ENCODE measurements at regions not wholly inside any gene's neighbourhood (a gene's known extent, or its start where the extent isn't known, plus 50 kb on each side); places are given as distances from the start of the nearest gene placed in this dataset.
"Not testable (repeated sequence)": the region's sequence is repeated elsewhere in the genome, so short reads cannot be mapped to it uniquely, and the experiment has no call there.

DNA sequence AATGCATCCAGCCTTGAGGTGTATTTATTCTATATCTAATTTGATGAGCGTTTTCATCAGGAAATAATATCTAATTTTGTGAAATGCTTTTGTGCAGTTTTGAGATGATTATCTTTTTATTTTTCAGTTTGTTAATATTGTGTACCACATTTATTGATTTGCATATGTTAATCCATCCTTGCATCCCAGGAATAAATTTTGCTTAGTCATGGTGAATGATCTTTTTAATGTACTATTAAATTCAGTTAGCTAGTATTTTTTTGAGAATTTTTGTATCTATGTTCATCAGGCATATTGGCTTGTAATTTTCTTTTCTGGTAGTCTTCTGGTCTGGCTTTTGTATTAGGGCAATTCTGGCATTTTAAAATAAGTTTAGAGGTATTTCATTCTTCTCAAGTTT, 697.5 kb upstream of the ADGRL4 start:
- no peak overlapping the region for H3K4me3 Mint-ChIP-seq
- ChIA-PET POLR2A (no interaction called here), CTCF (no interaction called here)
- H3K4me1 ChIP-seq (ENCODE audit: insufficient read depth, low read length): no peaks in the 10 kb centered on the region
- H3K27ac ChIP-seq (ENCODE audit: low read depth, low read length): no peak overlapping the region
- DNase-seq: no peak
- no peaks in the 10 kb centered on the region for H3K9me3 ChIP-seq (ENCODE audit: low read length)
- no peaks in the 10 kb centered on the region for H3K27me3 Mint-ChIP-seq
- no peaks in the 10 kb centered on the region for H3K4me1 Mint-ChIP-seq
- no peaks in the 10 kb centered on the region for H3K27me3 ChIP-seq (ENCODE audit: insufficient read depth, low read length, poor library complexity, severe bottlenecking)
- peaks cover 6 to 20% (median 17%) of the 10 kb centered on the region in 5 donors for H3K9me3 Mint-ChIP-seq
- H3K36me3 ChIP-seq (ENCODE audit: insufficient read depth, low read length): no peaks in the 10 kb centered on the region
- no peak overlapping the region for H3K4me3 ChIP-seq (ENCODE audit: low read length)
- no peak overlapping the region for H3K27ac Mint-ChIP-seq
- no peaks in the 10 kb centered on the region for H3K36me3 Mint-ChIP-seq

DNA sequence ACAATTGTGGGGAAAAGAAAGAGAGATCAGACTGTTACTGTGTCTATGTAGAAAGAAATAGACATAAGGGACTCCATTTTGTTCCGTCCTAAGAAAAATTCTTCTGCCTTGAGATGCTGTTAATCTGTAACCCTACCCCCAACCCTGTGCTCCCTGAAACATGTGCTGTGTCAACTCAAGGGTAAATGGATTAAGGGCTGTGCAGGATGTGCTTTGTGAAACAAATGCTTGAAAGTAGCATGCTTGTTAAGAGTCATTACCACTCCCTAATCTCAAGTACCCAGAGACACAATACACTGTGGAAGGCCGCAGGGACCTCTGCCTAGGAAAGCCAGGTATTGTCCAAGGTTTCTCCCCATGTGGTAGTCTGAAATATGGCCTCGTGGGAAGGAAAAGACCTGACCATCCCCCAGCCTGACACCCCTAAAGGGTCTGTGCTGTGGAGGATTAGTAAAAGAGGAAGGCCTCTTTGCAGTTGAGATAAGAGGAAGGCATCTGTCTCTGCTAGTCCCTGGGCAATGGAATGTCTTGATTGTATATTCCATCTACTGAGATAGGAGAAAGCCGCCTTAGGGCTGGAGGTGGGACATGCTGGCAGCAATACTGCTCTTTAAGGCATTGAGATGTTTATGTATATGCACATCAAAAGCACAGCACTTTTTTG, 695.9 kb upstream of the ADGRL4 start:
- CTCF ChIA-PET: not testable (repeated sequence)

DNA sequence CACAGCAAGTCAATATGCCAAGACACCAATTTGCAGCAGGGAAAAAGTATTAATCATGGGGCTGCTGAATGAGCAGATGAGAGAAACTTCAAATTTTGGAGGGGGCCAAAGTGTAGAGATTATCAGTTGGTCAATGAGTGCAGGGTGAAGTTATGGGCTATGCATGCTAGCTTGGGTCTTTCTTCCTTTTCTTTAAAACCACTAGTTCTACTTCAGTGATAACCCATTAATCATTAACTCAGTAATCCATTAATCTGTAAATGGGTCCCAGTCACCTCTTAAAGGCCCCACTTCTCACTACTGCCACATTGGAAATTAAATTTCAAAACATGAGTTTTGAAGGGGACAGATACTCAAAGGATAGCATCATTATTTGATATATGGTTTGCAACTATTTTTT, 688.6 kb upstream of the ADGRL4 start:
- H3K36me3 Mint-ChIP-seq: peaks cover 0 to 3% (median 0%) of the 10 kb centered on the region in 3 donors
- H3K27me3 Mint-ChIP-seq: no peaks in the 10 kb centered on the region
- H3K9me3 Mint-ChIP-seq: peaks cover 13 to 34% (median 24%) of the 10 kb centered on the region in 5 donors
- H3K4me1 ChIP-seq (ENCODE audit: insufficient read depth, low read length): no peaks in the 10 kb centered on the region
- no peak for DNase-seq
- H3K4me1 Mint-ChIP-seq: no peaks in the 10 kb centered on the region
- H3K27ac Mint-ChIP-seq: no peak overlapping the region
- H3K9me3 ChIP-seq (ENCODE audit: low read length): no peaks in the 10 kb centered on the region
- H3K27me3 ChIP-seq (ENCODE audit: insufficient read depth, low read length, poor library complexity, severe bottlenecking): no peaks in the 10 kb centered on the region
- H3K27ac ChIP-seq (ENCODE audit: low read depth, low read length): no peak overlapping the region
- CTCF ChIA-PET: no interaction called here
- no peak overlapping the region for H3K4me3 Mint-ChIP-seq
- no peak overlapping the region for H3K4me3 ChIP-seq (ENCODE audit: low read length)
- no peaks in the 10 kb centered on the region for H3K36me3 ChIP-seq (ENCODE audit: insufficient read depth, low read length)
- POLR2A ChIA-PET: no interaction called here

More for the DNA sequence above, 695.9 kb upstream of the ADGRL4 start:
- H3K9me3 ChIP-seq (ENCODE audit: low read length); H3K36me3 ChIP-seq (ENCODE audit: insufficient read depth, low read length); H3K27ac ChIP-seq (ENCODE audit: low read depth, low read length); H3K27ac Mint-ChIP-seq; H3K4me3 Mint-ChIP-seq; H3K4me3 ChIP-seq (ENCODE audit: low read length); H3K4me1 ChIP-seq (ENCODE audit: insufficient read depth, low read length); DNase-seq; H3K27me3 ChIP-seq (ENCODE audit: insufficient read depth, low read length, poor library complexity, severe bottlenecking); H3K4me1 Mint-ChIP-seq; H3K27me3 Mint-ChIP-seq; POLR2A ChIA-PET; H3K36me3 Mint-ChIP-seq: not testable (repeated sequence)
- H3K9me3 Mint-ChIP-seq: peaks cover 8 to 27% (median 20%) of the 10 kb centered on the region in 5 donors

DNA sequence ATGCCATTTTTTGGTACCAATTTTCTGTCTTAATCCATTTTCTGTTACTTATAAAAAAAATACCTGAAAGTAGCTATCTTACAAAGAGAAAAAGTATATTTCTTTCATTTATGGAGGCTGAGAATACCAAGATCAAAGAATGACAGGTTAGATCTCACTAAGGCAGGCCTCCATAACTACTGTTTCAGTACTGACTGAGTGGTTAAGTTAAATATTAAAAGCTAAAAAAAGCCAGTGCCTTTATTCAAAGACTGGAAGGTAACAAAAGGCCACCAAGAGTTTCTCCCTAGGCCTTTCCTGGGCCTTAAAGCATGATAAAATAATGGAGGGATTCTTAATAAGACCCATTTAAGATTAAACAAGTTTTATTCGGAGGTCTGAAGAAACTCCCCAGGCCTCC, 687.7 kb upstream of the ADGRL4 start:
- Histone ChIP-seq H3K27me3 (ENCODE audit: insufficient read depth, low read length, poor library complexity, severe bottlenecking) (no peaks in the 10 kb centered on the region), H3K4me3 (ENCODE audit: low read length) (no peak overlapping the region), H3K27ac (ENCODE audit: low read depth, low read length) (no peak overlapping the region), H3K4me1 (ENCODE audit: insufficient read depth, low read length) (no peaks in the 10 kb centered on the region), H3K36me3 (ENCODE audit: insufficient read depth, low read length) (no peaks in the 10 kb centered on the region), H3K9me3 (ENCODE audit: low read length) (no peaks in the 10 kb centered on the region)
- no peak overlapping the region for H3K4me3 Mint-ChIP-seq
- no peaks in the 10 kb centered on the region for H3K27me3 Mint-ChIP-seq
- no peak overlapping the region for H3K27ac Mint-ChIP-seq
- H3K4me1 Mint-ChIP-seq: no peaks in the 10 kb centered on the region
- no peak for DNase-seq
- CTCF ChIA-PET: no interaction called here
- POLR2A ChIA-PET: no interaction called here
- H3K9me3 Mint-ChIP-seq: peaks cover 13 to 36% (median 25%) of the 10 kb centered on the region in 5 donors
- H3K36me3 Mint-ChIP-seq: peaks cover 0 to 3% (median 0%) of the 10 kb centered on the region in 3 donors

- Mint-ChIP-seq H3K27ac (no peak overlapping the region), H3K4me3 (no peak overlapping the region), H3K27me3 (no peaks in the 10 kb centered on the region), H3K9me3 (peaks cover 11 to 34% (median 26%) of the 10 kb centered on the region in 5 donors), H3K36me3 (peaks cover 0 to 1% (median 0%) of the 10 kb centered on the region in 3 donors), H3K4me1 (no peaks in the 10 kb centered on the region)
- DNase-seq: no peak
- Histone ChIP-seq H3K4me1 (ENCODE audit: insufficient read depth, low read length) (no peaks in the 10 kb centered on the region), H3K27me3 (ENCODE audit: insufficient read depth, low read length, poor library complexity, severe bottlenecking) (no peaks in the 10 kb centered on the region), H3K27ac (ENCODE audit: low read depth, low read length) (no peak overlapping the region), H3K9me3 (ENCODE audit: low read length) (no peaks in the 10 kb centered on the region), H3K4me3 (ENCODE audit: low read length) (no peak overlapping the region), H3K36me3 (ENCODE audit: insufficient read depth, low read length) (no peaks in the 10 kb centered on the region)
- CTCF ChIA-PET: no interaction called here
- POLR2A ChIA-PET: no interaction called here
Measured at GRCh38 chr1:79693441-79694114, 687.0 kb upstream of the ADGRL4 start.

- Histone ChIP-seq H3K4me1 (ENCODE audit: insufficient read depth, low read length) (no peaks in the 10 kb centered on the region), H3K27ac (ENCODE audit: low read depth, low read length) (no peak overlapping the region), H3K9me3 (ENCODE audit: low read length) (no peaks in the 10 kb centered on the region), H3K4me3 (ENCODE audit: low read length) (no peak overlapping the region), H3K36me3 (ENCODE audit: insufficient read depth, low read length) (no peaks in the 10 kb centered on the region), H3K27me3 (ENCODE audit: insufficient read depth, low read length, poor library complexity, severe bottlenecking) (no peaks in the 10 kb centered on the region)
- Mint-ChIP-seq H3K4me3 (no peak overlapping the region), H3K4me1 (no peaks in the 10 kb centered on the region), H3K9me3 (peaks cover 11 to 38% (median 22%) of the 10 kb centered on the region in 5 donors), H3K36me3 (no peaks in the 10 kb centered on the region), H3K27ac (no peak overlapping the region), H3K27me3 (no peaks in the 10 kb centered on the region)
- ChIA-PET CTCF (no interaction called here), POLR2A (no interaction called here)
- no peak for DNase-seq
Measured at GRCh38 chr1:79692519-79692918, 686.0 kb upstream of the ADGRL4 start.

- no peak overlapping the region for H3K4me3 ChIP-seq (ENCODE audit: low read length)
- no peaks in the 10 kb centered on the region for H3K27me3 Mint-ChIP-seq
- DNase-seq: no peak
Measured at GRCh38 chr1:79688932-79689331, 682.4 kb upstream of the ADGRL4 start.

GRCh38 chr1:79683420-79683819, 676.9 kb upstream of the ADGRL4 start:
- no peaks in the 10 kb centered on the region for H3K4me1 ChIP-seq (ENCODE audit: insufficient read depth, low read length)
- POLR2A ChIA-PET: no interaction called here
- no peak overlapping the region for H3K4me3 ChIP-seq (ENCODE audit: low read length)
- Mint-ChIP-seq H3K4me3 (no peak overlapping the region), H3K27me3 (no peaks in the 10 kb centered on the region), H3K36me3 (no peaks in the 10 kb centered on the region), H3K4me1 (no peaks in the 10 kb centered on the region), H3K9me3 (peaks cover 4 to 35% (median 15%) of the 10 kb centered on the region in 5 donors), H3K27ac (no peak overlapping the region)
- no peaks in the 10 kb centered on the region for H3K9me3 ChIP-seq (ENCODE audit: low read length)
- H3K27ac ChIP-seq (ENCODE audit: low read depth, low read length): no peak overlapping the region
- no peaks in the 10 kb centered on the region for H3K36me3 ChIP-seq (ENCODE audit: insufficient read depth, low read length)
- DNase-seq: no peak
- H3K27me3 ChIP-seq (ENCODE audit: insufficient read depth, low read length, poor library complexity, severe bottlenecking): no peaks in the 10 kb centered on the region
- CTCF ChIA-PET: no interaction called here

More at GRCh38 chr1:79688932-79689331, 682.4 kb upstream of the ADGRL4 start:
- POLR2A ChIA-PET: no interaction called here
- no peaks in the 10 kb centered on the region for H3K4me1 ChIP-seq (ENCODE audit: insufficient read depth, low read length)
- H3K36me3 ChIP-seq (ENCODE audit: insufficient read depth, low read length): no peaks in the 10 kb centered on the region
- H3K27ac ChIP-seq (ENCODE audit: low read depth, low read length): no peak overlapping the region
- CTCF ChIA-PET: no interaction called here
- no peaks in the 10 kb centered on the region for H3K36me3 Mint-ChIP-seq
- no peak overlapping the region for H3K27ac Mint-ChIP-seq
- H3K27me3 ChIP-seq (ENCODE audit: insufficient read depth, low read length, poor library complexity, severe bottlenecking): no peaks in the 10 kb centered on the region
- peaks cover 6 to 47% (median 12%) of the 10 kb centered on the region in 5 donors for H3K9me3 Mint-ChIP-seq
- no peaks in the 10 kb centered on the region for H3K9me3 ChIP-seq (ENCODE audit: low read length)
- no peak overlapping the region for H3K4me3 Mint-ChIP-seq
- H3K4me1 Mint-ChIP-seq: no peaks in the 10 kb centered on the region
